ENCODE measurements at regions not wholly inside any gene's neighbourhood (a gene's known extent, or its start where the extent isn't known, plus 50 kb on each side); places are given as distances from the start of the nearest gene placed in this dataset.

GRCh38 chr20:57940376-57940775 lies 230.6 kb upstream of the PMEPA1 start:
- TF ChIP-seq CTCF (IDR thresholded peaks at IDR 0.05 in 4 of 5, conservative IDR thresholded peaks at IDR 0.05 in 1 of 5) (no peak), POLR2A (IDR thresholded peaks at IDR 0.05) (no peak)
